SIG-M5 (cell line): ENCODE measurements at regions not wholly inside any gene's neighbourhood (a gene's known extent, or its start where the extent isn't known, plus 50 kb on each side); places are given as distances from the start of the nearest gene placed in this dataset.

Experiments
- DNase-seq: peaks from one replicate; lab custom pipeline; 2025; lab: John Stamatoyannopoulos, UW

- DNase-seq: no peak
Measured at GRCh38 chr13:22178878-22179277, 508.0 kb downstream of the FGF9 start.

GRCh38 chr13:22187329-22187728, 516.5 kb downstream of the FGF9 start:
- no peak for DNase-seq

GRCh38 chr13:22189176-22190048, 518.5 kb downstream of the FGF9 start:
- DNase-seq: no peak

- DNase-seq: no peak
Measured at GRCh38 chr13:22193070-22193469, 522.2 kb downstream of the FGF9 start.

GRCh38 chr13:22194106-22194805, 523.4 kb downstream of the FGF9 start:
- DNase-seq: no peak

GRCh38 chr13:22195726-22196125, 524.9 kb downstream of the FGF9 start:
- no peak for DNase-seq

GRCh38 chr13:22196777-22197176, 525.9 kb downstream of the FGF9 start:
- DNase-seq: no peak

GRCh38 chr13:22198001-22198400, 527.1 kb downstream of the FGF9 start:
- no peak for DNase-seq

GRCh38 chr13:22198641-22199217, 527.9 kb downstream of the FGF9 start:
- no peak for DNase-seq

- DNase-seq: no peak
Measured at GRCh38 chr13:22200440-22200839, 529.6 kb downstream of the FGF9 start.

GRCh38 chr13:22201375-22201925, 530.6 kb downstream of the FGF9 start:
- no peak for DNase-seq

- no peak for DNase-seq
Measured at GRCh38 chr13:22210134-22210930, 539.5 kb downstream of the FGF9 start.

GRCh38 chr13:22211876-22212275, 541.0 kb downstream of the FGF9 start:
- DNase-seq: no peak

- DNase-seq: no peak
Measured at GRCh38 chr13:22212576-22212975, 541.7 kb downstream of the FGF9 start.

- DNase-seq: no peak
Measured at GRCh38 chr13:22214184-22214583, 543.3 kb downstream of the FGF9 start.

GRCh38 chr13:22218797-22219196, 547.9 kb downstream of the FGF9 start:
- no peak for DNase-seq

- no peak for DNase-seq
Measured at GRCh38 chr13:22219709-22220108, 548.8 kb downstream of the FGF9 start.

- DNase-seq: no peak
Measured at GRCh38 chr13:22220151-22221135, 549.6 kb downstream of the FGF9 start.

- no peak for DNase-seq
Measured at GRCh38 chr13:22223411-22223810, 552.5 kb downstream of the FGF9 start.

- no peak for DNase-seq
Measured at GRCh38 chr13:22226086-22226485, 555.2 kb downstream of the FGF9 start.

- DNase-seq: no peak
Measured at GRCh38 chr13:22227895-22228294, 557.0 kb downstream of the FGF9 start.
